K562 (cell line): ENCODE measurements at regions not wholly inside any gene's neighbourhood (a gene's known extent, or its start where the extent isn't known, plus 50 kb on each side); places are given as distances from the start of the nearest gene placed in this dataset.

Experiments
- ARHGAP35 ChIP-seq: fragments of 450-650 bp; IDR thresholded peaks from 2 replicates; pipeline ENCODE4 v1.6.1; 2018; ENCODE audit not compliant: partially characterized antibody
- BRCA1 ChIP-seq, 2 experiments: fragments of 450-650 bp in 1 of 2; sonication (generic) in 1 of 2; formaldehyde crosslinking in 1 of 2; IDR thresholded peaks; 2 replicates each; pipeline versions ENCODE4 v1.5.0 to v1.6.1; 2017 to 2020; ENCODE audit warnings: mild to moderate bottlenecking in 1 of 2, missing genetic modification reagents in 1 of 2
- E2F5 ChIP-seq: sonication (generic); formaldehyde crosslinking; IDR thresholded peaks from 2 replicates; pipeline ENCODE4 v1.8.0; 2022; ENCODE audit warnings: mild to moderate bottlenecking, missing genetic modification reagents
- ESRRA ChIP-seq: fragments of 450-650 bp; IDR thresholded peaks from 2 replicates; pipeline ENCODE4 v1.6.1; 2014; ENCODE audit warnings: low read depth, mild to moderate bottlenecking, moderate library complexity, borderline replicate concordance
- GATAD2B ChIP-seq: fragments of 450-650 bp; IDR thresholded peaks from 2 replicates; pipeline ENCODE4 v1.6.1; 2017; ENCODE audit warnings: mild to moderate bottlenecking, borderline replicate concordance
- HDAC2 ChIP-seq: fragments of 450-650 bp; IDR thresholded peaks from 2 replicates; pipeline ENCODE4 v1.6.1; 2016; ENCODE audit warnings: mild to moderate bottlenecking
- KHSRP ChIP-seq: fragments of 450-650 bp; IDR thresholded peaks from 2 replicates; pipeline ENCODE4 v1.6.1; 2017
- MTA1 ChIP-seq: fragments of 450-650 bp; IDR thresholded peaks from 2 replicates; pipeline ENCODE4 v1.6.1; 2017; ENCODE audit warnings: borderline replicate concordance
- POLR2AphosphoS2 ChIP-seq: IDR thresholded peaks from 2 replicates; pipeline ENCODE4 v1.6.1; 2012; ENCODE audit warnings: low read length, improper control_type of control experiment
- RFX5 ChIP-seq: IDR thresholded peaks from 2 replicates; pipeline ENCODE4 v1.6.1; 2011; ENCODE audit warnings: low read depth, mild to moderate bottlenecking, improper control_type of control experiment, low read length
- SAFB ChIP-seq: fragments of 200-400 bp; formaldehyde crosslinking; IDR thresholded peaks from 2 replicates; pipeline ENCODE4 v1.6.1; 2017; ENCODE audit warnings: low read depth, low read length, borderline replicate concordance
- XRCC4 ChIP-seq: IDR thresholded peaks from one replicate; pipeline ENCODE4 v1.6.1; 2011; ENCODE audit not compliant: insufficient read depth, insufficient read length; ENCODE audit errors: extremely low read depth
- ZC3H8 ChIP-seq: fragments of 450-650 bp; IDR thresholded peaks from 2 replicates; pipeline ENCODE4 v1.6.1; 2017
- ZNF23 ChIP-seq: fragments of 250-450 bp; sonication (Bioruptor Pico); IDR thresholded peaks from 2 replicates; pipeline ENCODE4 v1.4.0; 2020; ENCODE audit warnings: mild to moderate bottlenecking
- ZNF282 ChIP-seq: sonication (generic); formaldehyde crosslinking; IDR thresholded peaks from 2 replicates; pipeline ENCODE4 v1.8.1; 2023; ENCODE audit warnings: missing genetic modification reagents
- TF ChIP-seq, protein P1 (sequence below): fragments of 250-450 bp; sonication (Bioruptor Pico); IDR thresholded peaks from 2 replicates; pipeline ENCODE4 v1.9.0; 2021; ENCODE audit warnings: mild to moderate bottlenecking, inconsistent platforms
- TF ChIP-seq, protein P2 (sequence below): fragments of 150-350 bp; conservative IDR thresholded peaks from 2 replicates; pipeline ENCODE4 v1.6.1; 2014; ENCODE audit warnings: low read length
- TF ChIP-seq, protein P3 (sequence below): fragments of 450-650 bp; formaldehyde crosslinking; IDR thresholded peaks from 2 replicates; pipeline ENCODE4 v1.4.0; 2022; ENCODE audit warnings: missing genetic modification characterization

DNA sequence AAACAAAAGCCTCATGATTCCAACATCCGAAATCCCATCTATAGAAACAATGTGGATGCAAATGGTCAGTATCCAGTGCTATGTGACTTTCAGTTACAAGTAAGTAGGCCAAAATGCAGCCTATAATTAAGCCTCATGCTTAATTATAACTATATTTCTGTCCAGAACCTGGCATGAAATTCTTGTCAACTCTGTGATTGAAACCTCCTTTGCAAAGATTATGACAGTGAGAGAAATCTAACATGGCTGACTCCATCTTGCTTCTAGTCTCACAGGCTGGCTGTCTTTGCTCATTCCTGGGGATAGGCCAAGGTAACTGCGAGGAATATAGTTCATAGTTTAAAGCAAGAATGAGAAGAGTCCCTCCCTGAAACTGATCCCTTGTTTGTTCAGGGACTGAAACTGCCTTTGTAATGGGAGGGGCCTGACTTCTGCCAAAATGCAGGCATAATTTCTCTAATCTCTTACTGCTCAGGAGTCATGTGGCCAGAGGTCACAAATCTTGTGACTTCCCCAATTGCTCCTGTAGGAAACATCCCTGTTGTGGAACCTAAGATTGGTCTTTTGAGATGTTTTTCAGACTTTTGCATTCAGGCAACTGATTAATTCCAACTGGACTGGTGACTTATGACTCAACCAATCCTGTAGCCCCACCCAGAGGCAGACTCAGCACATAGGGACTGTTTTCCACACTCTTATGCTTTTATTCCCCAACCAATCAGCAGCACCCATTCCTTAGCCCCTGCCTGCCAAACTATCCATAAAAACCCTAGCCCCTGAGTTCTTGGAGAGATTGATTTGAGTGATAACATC lies 84.5 kb upstream of the TLK1 start (continued):
- TF ChIP-seq RFX5 (no peak), XRCC4 (no peak), ESRRA (peak; percentile 46; the same call in 1 of the 2 replicates), SAFB (no peak), ARHGAP35 (no peak), ZNF282 (CRISPR knock-in tag) (no peak), HDAC2 (no peak; the same call in 1 of the 2 replicates), MTA1 (no peak; the same call in 1 of the 2 replicates), KHSRP (no peak), ZC3H8 (no peak), ZNF23 (peak; percentile 70; the same call in 1 of the 2 replicates), GATAD2B (no peak), E2F5 (CRISPR knock-in tag) (no peak), POLR2AphosphoS2 (no peak), BRCA1 (IDR thresholded peaks at IDR 0.05) (no peak), BRCA1 (CRISPR knock-in tag; IDR thresholded peaks at IDR 0.05) (no peak)
- TF ChIP-seq, protein P1, sequence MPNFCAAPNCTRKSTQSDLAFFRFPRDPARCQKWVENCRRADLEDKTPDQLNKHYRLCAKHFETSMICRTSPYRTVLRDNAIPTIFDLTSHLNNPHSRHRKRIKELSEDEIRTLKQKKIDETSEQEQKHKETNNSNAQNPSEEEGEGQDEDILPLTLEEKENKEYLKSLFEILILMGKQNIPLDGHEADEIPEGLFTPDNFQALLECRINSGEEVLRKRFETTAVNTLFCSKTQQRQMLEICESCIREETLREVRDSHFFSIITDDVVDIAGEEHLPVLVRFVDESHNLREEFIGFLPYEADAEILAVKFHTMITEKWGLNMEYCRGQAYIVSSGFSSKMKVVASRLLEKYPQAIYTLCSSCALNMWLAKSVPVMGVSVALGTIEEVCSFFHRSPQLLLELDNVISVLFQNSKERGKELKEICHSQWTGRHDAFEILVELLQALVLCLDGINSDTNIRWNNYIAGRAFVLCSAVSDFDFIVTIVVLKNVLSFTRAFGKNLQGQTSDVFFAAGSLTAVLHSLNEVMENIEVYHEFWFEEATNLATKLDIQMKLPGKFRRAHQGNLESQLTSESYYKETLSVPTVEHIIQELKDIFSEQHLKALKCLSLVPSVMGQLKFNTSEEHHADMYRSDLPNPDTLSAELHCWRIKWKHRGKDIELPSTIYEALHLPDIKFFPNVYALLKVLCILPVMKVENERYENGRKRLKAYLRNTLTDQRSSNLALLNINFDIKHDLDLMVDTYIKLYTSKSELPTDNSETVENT (CRISPR knock-in tag): no peak
- TF ChIP-seq, protein P2, sequence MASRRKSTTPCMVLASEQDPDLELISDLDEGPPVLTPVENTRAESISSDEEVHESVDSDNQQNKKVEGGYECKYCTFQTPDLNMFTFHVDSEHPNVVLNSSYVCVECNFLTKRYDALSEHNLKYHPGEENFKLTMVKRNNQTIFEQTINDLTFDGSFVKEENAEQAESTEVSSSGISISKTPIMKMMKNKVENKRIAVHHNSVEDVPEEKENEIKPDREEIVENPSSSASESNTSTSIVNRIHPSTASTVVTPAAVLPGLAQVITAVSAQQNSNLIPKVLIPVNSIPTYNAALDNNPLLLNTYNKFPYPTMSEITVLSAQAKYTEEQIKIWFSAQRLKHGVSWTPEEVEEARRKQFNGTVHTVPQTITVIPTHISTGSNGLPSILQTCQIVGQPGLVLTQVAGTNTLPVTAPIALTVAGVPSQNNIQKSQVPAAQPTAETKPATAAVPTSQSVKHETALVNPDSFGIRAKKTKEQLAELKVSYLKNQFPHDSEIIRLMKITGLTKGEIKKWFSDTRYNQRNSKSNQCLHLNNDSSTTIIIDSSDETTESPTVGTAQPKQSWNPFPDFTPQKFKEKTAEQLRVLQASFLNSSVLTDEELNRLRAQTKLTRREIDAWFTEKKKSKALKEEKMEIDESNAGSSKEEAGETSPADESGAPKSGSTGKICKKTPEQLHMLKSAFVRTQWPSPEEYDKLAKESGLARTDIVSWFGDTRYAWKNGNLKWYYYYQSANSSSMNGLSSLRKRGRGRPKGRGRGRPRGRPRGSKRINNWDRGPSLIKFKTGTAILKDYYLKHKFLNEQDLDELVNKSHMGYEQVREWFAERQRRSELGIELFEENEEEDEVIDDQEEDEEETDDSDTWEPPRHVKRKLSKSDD: no peak
- TF ChIP-seq, protein P3, sequence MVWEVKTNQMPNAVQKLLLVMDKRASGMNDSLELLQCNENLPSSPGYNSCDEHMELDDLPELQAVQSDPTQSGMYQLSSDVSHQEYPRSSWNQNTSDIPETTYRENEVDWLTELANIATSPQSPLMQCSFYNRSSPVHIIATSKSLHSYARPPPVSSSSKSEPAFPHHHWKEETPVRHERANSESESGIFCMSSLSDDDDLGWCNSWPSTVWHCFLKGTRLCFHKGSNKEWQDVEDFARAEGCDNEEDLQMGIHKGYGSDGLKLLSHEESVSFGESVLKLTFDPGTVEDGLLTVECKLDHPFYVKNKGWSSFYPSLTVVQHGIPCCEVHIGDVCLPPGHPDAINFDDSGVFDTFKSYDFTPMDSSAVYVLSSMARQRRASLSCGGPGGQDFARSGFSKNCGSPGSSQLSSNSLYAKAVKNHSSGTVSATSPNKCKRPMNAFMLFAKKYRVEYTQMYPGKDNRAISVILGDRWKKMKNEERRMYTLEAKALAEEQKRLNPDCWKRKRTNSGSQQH (CRISPR knock-in tag): no peak
